HepG2 (cell line): ENCODE measurements at regions not wholly inside any gene's neighbourhood (a gene's known extent, or its start where the extent isn't known, plus 50 kb on each side); places are given as distances from the start of the nearest gene placed in this dataset.

Experiments used
- ELF4 ChIP-seq: sonication (generic); formaldehyde crosslinking; IDR thresholded peaks from 2 replicates; pipeline ENCODE4 v1.5.0; 2020; ENCODE audit warnings: missing genetic modification reagents, mild to moderate bottlenecking, moderate library complexity, borderline replicate concordance
- FOXC1 ChIP-seq: sonication (generic); formaldehyde crosslinking; IDR thresholded peaks from 2 replicates; pipeline ENCODE4 v1.8.0; 2022; ENCODE audit warnings: mild to moderate bottlenecking, missing genetic modification reagents, borderline replicate concordance
- KDM2A ChIP-seq: sonication (generic); formaldehyde crosslinking; IDR thresholded peaks from 2 replicates; pipeline ENCODE4 v1.4.0; 2020; ENCODE audit warnings: low read depth, missing genetic modification reagents, borderline replicate concordance
- RORA ChIP-seq: sonication (generic); formaldehyde crosslinking; IDR thresholded peaks from 2 replicates; pipeline ENCODE4 v1.5.0; 2020; ENCODE audit warnings: mild to moderate bottlenecking, missing genetic modification reagents, moderate library complexity
- SIN3B ChIP-seq: fragments of 150-350 bp; IDR thresholded peaks from 2 replicates; pipeline ENCODE4 v1.6.1; 2014; ENCODE audit warnings: low read length
- XRCC5 ChIP-seq: fragments of 200-400 bp; formaldehyde crosslinking; optimal IDR thresholded peaks from 2 replicates; pipeline ENCODE3; 2017; ENCODE audit warnings: mild to moderate bottlenecking, low read length
- ZNF484 ChIP-seq: sonication (generic); formaldehyde crosslinking; IDR thresholded peaks from 2 replicates; pipeline ENCODE4 v1.5.1; 2020; ENCODE audit warnings: mild to moderate bottlenecking, low read depth, missing genetic modification reagents, borderline replicate concordance
- ZNF691 ChIP-seq: sonication (generic); formaldehyde crosslinking; IDR thresholded peaks from 2 replicates; pipeline ENCODE4 v1.4.0; 2020; ENCODE audit warnings: missing genetic modification reagents, low read depth, mild to moderate bottlenecking, borderline replicate concordance
- ZNF710 ChIP-seq: sonication (generic); formaldehyde crosslinking; IDR thresholded peaks from 2 replicates; pipeline ENCODE4 v1.5.0; 2020; ENCODE audit warnings: mild to moderate bottlenecking, missing genetic modification reagents, borderline replicate concordance
- TF ChIP-seq, protein P1 (sequence below): sonication (generic); formaldehyde crosslinking; IDR thresholded peaks from 2 replicates; pipeline ENCODE4 v1.5.1; 2020; ENCODE audit warnings: mild to moderate bottlenecking, missing genetic modification reagents, borderline replicate concordance

- peak; percentile 86; the same call in 1 of the 2 replicates for TF ChIP-seq ZNF691
- TF ChIP-seq FOXC1 (CRISPR knock-in tag) = no peak
- peak; percentile 79 for TF ChIP-seq KDM2A
- TF ChIP-seq RORA (CRISPR knock-in tag) = no peak
- no peak for TF ChIP-seq ZNF484
- TF ChIP-seq, protein P1, sequence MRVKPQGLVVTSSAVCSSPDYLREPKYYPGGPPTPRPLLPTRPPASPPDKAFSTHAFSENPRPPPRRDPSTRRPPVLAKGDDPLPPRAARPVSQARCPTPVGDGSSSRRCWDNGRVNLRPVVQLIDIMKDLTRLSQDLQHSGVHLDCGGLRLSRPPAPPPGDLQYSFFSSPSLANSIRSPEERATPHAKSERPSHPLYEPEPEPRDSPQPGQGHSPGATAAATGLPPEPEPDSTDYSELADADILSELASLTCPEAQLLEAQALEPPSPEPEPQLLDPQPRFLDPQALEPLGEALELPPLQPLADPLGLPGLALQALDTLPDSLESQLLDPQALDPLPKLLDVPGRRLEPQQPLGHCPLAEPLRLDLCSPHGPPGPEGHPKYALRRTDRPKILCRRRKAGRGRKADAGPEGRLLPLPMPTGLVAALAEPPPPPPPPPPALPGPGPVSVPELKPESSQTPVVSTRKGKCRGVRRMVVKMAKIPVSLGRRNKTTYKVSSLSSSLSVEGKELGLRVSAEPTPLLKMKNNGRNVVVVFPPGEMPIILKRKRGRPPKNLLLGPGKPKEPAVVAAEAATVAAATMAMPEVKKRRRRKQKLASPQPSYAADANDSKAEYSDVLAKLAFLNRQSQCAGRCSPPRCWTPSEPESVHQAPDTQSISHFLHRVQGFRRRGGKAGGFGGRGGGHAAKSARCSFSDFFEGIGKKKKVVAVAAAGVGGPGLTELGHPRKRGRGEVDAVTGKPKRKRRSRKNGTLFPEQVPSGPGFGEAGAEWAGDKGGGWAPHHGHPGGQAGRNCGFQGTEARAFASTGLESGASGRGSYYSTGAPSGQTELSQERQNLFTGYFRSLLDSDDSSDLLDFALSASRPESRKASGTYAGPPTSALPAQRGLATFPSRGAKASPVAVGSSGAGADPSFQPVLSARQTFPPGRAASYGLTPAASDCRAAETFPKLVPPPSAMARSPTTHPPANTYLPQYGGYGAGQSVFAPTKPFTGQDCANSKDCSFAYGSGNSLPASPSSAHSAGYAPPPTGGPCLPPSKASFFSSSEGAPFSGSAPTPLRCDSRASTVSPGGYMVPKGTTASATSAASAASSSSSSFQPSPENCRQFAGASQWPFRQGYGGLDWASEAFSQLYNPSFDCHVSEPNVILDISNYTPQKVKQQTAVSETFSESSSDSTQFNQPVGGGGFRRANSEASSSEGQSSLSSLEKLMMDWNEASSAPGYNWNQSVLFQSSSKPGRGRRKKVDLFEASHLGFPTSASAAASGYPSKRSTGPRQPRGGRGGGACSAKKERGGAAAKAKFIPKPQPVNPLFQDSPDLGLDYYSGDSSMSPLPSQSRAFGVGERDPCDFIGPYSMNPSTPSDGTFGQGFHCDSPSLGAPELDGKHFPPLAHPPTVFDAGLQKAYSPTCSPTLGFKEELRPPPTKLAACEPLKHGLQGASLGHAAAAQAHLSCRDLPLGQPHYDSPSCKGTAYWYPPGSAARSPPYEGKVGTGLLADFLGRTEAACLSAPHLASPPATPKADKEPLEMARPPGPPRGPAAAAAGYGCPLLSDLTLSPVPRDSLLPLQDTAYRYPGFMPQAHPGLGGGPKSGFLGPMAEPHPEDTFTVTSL = peak; percentile 98
- peak; percentile 85; the same call in 1 of the 2 replicates for TF ChIP-seq ELF4 (CRISPR knock-in tag)
- TF ChIP-seq ZNF710 = peak; percentile 89; the same call in 1 of the 2 replicates
- TF ChIP-seq XRCC5 = peak; percentile 66
- no peak for TF ChIP-seq SIN3B
Measured at GRCh38 chr2:234679741-234680687, 183.1 kb upstream of the ARL4C start (continued).
